Activated CD8-positive, alpha-beta memory T cell treated with anti-CD3 and anti-CD28 coated beads for 48 hours (primary cell): ENCODE measurements at regions not wholly inside any gene's neighbourhood (a gene's known extent, or its start where the extent isn't known, plus 50 kb on each side); places are given as distances from the start of the nearest gene placed in this dataset.

Experiments
- DNase-seq, 3 experiments: peaks; one replicate each; pipeline ENCODE4 v3.0.0-alpha.2; 2020; ENCODE audit warnings: low read depth in 2 of 3, low spot score in 2 of 3

- DNase-seq: no peak
Measured at GRCh38 chr12:114957225-114957624, 273.2 kb upstream of the TBX3 start.

DNA sequence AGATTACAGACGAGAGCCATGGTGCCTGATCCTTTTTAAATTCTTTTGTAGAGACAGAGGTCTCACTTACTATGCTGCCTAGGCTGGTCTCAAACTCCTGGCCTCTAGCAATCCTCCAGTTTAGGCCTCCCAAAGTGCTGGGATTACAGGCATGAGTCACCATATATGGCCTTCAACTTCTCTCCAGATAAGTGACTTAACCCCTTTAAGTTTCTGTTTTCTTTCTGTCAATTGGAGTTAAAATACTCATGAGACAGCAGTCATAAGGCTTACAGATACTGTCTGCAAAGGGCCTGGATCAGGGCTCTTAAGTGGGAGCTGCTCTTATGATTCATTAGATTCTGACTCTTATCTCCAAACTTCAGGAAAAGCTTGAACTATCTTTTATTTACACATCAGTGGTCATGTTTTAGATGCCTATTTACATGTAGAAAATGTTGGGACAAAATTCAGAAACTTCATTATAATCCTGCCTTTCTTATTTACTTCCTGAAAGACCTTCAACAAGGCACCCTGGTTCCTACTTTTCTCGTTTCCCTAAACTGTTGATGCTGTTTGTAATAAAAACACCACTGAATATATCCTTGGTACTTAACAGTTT is 271.5 kb upstream of the TBX3 start:
- DNase-seq: no peak

DNA sequence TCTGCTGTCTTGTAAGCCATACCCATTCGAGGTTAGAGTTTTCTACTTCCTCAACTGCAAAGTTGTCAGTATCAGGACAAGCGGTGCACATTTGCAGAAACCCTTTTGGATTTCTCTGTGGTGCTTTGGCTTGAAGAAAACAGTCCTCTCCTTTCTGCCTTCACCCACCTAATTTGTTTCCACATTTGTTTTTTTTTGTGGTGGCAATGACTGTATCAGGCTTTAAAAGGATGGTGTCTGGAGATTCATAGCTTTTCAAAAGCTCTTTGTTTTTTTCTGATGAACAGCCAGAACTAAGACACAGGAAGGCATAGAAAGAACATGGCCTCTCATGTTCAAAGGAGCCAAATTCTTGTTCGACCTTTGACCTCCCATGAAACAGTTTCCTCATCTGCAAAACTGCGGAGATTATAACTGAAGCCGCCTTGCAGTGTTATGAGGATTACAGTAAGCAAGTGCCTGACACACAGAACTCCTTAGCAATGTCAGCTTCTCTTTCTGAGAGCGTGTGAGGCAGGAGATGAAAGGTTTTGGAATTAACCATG is 270.6 kb upstream of the TBX3 start:
- DNase-seq: no peak

DNA sequence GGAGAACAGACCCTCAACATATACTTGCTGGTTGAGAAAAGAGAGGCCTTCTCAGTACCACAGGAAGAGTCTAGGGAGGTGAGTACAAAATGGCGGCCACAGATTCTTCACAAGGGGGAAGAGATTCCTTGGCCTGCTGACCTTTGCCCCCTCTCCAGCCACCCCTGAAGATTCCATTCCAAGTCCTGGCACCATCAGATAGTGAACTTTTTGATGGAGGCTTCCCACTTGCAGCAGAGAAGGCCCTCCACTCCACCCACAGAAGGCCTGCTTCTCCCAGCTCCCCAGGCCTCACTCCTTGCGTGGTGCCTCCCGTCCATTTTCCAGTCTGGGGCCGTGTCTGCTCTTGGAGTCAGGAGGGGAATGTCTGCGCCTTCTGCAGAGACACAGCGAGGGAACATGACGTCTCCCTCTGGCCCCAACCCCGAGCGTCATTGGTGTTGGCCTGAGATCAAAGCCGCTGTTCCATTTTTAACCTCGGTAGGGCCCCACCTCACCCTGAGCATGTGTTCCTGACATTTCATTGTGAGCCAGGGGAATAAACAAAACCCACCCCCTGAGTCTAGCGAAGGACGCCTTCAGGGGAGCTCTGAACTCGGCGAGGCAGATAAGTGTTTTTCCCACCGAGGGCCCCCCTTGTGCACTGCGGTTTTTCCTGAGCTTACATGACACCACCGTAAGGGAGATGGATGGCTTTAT is 268.7 kb upstream of the TBX3 start:
- DNase-seq: no peak

DNA sequence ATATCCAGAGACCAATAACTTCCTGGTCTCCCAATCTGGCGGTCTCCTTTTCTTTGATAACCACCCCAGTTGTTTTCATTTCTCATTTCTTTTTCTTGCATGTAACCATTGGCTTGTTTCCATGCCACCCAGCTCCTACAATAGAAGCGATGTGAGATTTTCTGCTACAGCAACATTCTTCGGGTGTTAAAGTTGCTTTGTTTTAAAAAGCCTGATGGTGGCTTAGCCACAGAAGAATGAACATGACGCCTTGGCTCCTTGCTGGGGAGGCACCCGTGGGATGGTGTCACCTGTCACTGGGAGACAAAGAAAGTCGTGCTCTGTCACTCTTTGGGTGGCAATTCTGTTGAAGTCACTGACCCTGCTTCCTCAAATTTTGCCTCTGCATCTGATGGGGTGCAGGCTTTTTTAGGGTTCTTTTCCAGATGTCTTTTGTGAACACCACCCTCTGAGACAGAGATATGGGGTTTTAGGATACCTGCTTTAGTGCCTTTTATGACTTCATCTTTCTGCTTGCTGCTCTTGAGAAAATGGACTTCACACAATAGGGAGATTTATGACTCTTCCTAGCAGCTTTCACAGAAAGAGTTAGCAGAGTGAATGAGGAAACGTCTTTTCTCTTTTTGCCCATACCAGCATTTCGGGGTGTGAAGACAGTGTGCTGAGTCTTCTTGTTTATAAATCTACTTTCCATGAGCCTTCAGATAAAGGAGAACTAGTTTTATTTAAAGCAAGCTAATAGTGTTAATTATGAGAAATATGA is 265.3 kb upstream of the TBX3 start:
- DNase-seq: no peak

DNA sequence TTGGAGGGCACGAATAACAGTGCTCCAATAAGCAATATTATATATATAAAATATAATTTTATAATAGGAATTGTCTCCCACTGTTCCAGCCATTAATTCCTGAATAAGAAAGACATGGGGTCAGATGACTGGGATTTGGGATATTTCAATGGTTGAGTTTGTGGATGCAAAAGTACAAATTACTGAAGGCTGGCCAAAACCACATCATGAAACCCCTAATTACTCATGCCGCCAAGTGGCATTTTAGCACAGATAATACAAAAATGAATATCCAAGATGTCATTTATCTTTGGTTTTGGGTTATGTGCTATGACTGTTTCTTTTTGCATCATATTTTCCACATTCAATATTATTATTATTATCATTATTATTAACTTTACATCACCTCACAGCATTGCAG is 261.4 kb upstream of the TBX3 start:
- DNase-seq: no peak

GRCh38 chr12:114944736-114945135 is 260.8 kb upstream of the TBX3 start:
- DNase-seq: no peak

DNA sequence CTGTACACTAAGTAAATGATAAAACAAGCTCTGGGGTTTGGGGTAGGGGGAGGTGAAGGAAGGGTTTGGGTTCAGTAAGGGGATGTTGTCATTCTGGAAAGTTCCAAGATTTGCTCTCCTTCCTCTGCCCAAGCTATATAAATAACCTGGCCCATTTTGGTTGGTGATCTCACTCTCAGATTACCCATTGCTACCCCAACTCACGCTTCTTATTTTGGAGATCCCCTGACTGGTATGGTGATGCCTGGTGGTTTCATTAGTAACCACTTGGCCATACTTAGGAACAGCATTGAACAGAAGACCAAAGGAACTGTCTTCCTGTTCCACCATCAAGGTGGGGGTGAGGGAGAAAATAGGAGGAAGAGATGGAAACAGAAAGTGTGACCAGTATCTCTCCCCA is 259.6 kb upstream of the TBX3 start:
- no peak for DNase-seq

DNA sequence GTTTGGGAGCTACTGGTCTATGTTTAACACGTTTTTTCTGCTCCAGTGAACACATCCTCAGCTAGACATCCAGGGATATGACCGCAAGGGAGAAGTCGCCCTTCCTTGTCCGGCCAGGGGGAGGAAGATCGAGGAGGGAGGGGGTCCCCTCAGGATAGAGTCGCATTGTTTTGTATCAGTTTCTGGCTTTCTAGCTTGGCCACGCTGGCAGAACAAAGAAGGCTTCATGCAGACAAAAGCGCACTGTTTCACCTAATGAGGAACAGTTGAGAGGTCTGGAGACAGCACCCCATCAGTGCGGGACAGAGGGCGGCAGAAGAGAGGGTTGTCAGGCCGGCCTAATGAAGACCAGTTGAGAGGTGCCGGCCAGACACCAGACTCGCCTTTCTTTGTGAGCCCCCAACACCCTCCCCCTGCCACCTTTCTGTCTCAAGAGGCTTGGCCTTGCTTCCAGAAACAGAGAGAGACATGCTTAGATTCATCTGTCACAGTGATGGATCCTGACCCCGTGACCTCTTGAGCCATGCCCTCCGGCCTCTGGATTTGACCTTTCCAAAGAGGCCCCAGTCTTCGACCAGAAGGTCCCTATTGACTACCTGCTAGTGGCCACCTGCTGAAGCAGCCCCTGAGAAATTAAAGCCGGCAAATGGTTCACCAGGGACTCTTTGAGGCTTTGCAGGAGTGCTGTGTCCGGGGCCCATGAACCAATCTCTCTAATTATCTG is 254.7 kb upstream of the TBX3 start:
- DNase-seq: no peak

GRCh38 chr12:114936148-114937079 is 252.4 kb upstream of the TBX3 start:
- no peak for DNase-seq

GRCh38 chr12:114935658-114936057 is 251.7 kb upstream of the TBX3 start:
- no peak for DNase-seq

DNA sequence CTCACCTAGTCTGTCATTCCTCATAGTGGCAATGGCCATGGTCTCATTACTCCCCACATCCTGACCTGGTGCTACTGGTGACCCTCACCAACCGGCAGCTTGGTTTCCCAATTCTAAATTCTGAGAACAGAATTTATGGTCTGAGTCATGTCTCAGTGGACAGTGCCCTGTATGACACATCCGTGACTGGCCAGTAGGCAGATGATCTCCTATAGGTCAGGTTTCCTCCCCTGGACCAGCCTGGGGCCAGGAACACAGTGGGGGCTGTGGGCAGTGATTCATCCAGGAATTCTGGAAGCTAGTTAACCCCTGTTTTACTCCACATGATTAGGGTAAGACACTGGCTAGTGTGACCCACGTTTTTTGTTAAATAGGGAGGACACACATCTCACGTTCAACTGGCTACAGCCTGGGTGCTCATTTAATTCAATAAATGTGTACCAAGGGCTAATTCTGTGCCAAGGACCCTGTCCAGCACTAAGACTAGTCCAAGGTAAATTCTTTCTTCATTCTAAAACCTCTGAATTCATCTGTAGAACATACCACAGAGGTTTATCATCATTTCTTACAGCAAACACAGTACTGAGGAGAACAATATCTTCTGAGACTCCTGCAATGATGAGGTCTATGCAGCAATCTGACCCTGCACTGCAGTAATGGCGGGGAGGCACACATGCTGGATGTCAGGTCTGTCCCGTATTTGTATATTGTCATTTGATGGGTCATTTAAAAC is 249.6 kb upstream of the TBX3 start:
- DNase-seq: no peak

- no peak for DNase-seq
Measured at GRCh38 chr12:114932806-114933205, 248.8 kb upstream of the TBX3 start.

GRCh38 chr12:114931025-114931424 is 247.1 kb upstream of the TBX3 start:
- no peak for DNase-seq

DNA sequence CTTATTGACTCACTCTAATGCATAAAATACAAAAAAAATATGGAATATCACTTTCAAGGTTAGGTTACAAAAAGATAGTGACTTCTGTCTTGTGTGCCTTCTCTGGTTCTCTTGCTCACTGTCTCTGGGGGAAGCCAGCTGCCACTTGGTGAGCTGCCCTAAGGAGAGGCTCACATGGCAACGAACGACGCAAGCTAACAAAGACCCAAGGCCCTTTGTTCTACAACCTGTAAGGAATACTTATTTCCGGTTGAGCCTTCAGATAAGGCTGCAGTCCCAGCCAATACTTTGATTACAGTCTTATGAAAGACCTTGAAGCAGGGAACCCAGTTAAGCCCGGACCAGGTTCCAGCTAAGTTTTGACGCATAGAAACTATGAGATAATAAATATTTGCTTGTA is 242.4 kb upstream of the TBX3 start:
- DNase-seq: no peak

- DNase-seq: no peak
Measured at GRCh38 chr12:114924946-114925475, 241.0 kb upstream of the TBX3 start.

GRCh38 chr12:114921781-114922180 is 237.8 kb upstream of the TBX3 start:
- no peak for DNase-seq

DNA sequence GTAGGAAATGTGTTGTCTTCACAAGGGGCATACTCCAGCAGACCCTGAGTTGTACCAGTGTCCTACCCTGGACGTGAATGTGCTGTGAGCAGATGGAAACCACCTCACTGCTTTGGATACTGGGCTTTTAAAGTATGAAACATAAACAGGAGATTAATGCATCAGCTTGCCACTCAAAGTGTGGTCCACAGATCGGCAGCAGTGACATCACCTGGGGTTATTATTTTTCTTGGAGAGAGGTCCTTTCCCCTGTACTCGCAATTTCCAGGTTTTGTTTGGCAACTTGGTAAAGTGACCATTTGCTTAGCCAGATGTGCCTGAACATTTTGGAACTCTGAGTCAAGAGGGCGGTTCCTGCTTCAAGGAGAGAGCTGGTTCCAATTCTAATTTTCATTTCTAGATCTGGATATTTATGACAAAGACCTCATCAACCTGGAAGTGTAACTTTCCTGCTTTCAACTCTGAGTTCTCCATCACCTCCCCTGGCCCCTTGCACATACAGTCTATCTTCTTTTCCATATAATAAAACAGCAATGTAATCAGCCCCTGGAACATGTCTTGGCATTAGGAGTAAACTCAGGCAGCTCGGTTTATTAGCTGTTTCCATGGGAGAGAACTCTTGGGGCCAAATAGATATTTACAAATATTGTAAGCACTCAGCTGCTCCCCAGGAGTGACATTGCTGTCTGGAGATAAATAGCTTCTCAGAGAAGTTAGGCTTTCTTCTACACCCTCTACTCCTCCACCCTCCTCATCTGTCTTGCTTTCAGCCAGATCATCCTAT is 237.0 kb upstream of the TBX3 start:
- no peak for DNase-seq

- no peak for DNase-seq
Measured at GRCh38 chr12:114919479-114919878, 235.5 kb upstream of the TBX3 start.
